GM10266 (cell line): ENCODE measurements at regions not wholly inside any gene's neighbourhood (a gene's known extent, or its start where the extent isn't known, plus 50 kb on each side); places are given as distances from the start of the nearest gene placed in this dataset.

Experiments
- DNase-seq: peaks from one replicate; pipeline ENCODE4 v3.0.0; 2012; ENCODE audit errors: extremely low spot score
- TF ChIP-seq, protein P1 (sequence below): IDR thresholded peaks from 2 replicates; pipeline ENCODE4 v1.5.1; 2012; ENCODE audit warnings: mild to moderate bottlenecking, low read depth; ENCODE audit not compliant: control insufficient read depth, insufficient read depth; ENCODE audit errors: missing control alignments

DNA sequence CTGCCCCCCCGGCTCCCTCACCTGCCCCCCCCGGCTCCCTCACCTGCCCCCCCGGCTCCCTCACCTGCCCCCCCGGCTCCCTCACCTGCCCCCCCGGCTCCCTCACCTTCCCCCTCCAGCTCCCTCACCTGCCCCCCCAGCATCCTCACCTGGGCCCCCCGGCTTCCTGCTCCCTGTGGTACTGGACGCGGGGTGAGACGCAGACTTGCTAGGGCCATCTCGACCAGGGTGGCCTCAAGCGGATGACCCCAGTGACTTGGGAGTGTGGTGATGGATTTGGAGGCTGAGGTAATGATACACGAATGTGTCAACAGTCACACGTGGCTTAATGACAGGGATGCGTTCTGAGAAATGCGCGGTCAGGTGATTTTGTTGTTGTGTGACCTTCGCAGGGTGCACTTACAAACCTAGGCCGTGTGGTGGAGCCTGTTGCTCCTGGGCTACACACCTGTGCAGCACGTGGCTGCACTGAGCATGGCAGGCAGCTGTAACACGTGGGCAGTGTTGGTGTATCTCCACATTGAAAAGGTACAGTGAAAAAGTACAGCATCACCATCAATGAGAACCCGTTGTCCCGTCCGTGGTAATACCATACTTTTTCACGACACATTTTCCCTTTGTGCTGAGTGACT lies 197.8 kb downstream of the TEX29 start:
- DNase-seq: no peak
- TF ChIP-seq, protein P1, sequence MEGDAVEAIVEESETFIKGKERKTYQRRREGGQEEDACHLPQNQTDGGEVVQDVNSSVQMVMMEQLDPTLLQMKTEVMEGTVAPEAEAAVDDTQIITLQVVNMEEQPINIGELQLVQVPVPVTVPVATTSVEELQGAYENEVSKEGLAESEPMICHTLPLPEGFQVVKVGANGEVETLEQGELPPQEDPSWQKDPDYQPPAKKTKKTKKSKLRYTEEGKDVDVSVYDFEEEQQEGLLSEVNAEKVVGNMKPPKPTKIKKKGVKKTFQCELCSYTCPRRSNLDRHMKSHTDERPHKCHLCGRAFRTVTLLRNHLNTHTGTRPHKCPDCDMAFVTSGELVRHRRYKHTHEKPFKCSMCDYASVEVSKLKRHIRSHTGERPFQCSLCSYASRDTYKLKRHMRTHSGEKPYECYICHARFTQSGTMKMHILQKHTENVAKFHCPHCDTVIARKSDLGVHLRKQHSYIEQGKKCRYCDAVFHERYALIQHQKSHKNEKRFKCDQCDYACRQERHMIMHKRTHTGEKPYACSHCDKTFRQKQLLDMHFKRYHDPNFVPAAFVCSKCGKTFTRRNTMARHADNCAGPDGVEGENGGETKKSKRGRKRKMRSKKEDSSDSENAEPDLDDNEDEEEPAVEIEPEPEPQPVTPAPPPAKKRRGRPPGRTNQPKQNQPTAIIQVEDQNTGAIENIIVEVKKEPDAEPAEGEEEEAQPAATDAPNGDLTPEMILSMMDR: no peak

DNA sequence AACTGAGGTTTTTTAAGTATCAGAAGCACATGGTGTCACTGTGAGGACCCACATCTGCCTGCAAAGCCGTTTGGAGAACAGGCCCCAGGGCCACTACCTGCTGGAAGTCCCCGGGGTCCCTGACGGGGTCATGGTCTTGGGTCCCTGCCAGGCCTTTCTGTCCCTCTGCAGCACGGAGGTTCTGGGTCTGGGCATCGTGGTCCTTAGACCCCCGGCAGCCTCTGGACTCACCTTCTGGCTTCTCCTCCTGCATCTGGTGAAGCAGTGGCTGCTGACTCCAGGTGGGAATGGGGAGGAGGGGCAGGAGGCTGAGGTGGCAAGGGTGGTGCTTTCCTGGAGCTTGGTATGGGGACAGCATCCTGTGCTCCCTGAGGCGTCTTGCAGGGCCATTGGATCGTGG lies 198.6 kb downstream of the TEX29 start:
- TF ChIP-seq, protein P1: no peak
- DNase-seq: no peak

DNA sequence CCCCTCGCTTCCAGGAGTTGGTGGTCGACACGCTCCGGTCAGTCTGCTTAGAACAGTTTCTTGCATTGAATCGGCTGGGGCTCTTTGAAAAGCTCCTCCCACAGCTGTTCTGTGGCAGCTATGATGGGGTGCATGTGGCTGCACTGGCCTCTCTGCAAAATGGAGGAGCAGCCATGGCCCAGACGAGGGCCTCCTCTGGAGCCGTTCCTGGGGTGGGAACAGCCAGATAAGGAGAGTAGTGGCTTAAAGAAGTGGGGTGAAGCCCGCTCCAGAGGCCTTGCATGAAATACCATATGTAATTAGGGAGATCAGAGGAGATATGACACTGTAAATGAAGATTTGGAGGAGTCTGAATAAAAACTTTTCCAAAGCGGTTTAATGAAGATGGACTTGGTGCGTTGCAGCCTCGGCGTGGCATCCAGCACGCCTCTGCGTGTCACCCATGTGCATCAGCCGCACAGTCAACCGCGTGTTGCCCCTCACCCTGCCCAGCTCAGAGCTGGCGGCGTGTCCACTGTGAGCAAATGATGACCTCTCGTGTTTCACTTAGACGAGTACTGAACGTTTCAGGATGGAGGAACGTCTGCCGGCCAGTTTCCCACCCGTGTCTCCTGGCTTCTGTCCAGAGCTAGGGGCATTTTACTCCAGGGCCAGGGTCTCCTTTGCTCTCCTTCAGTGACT lies 199.2 kb downstream of the TEX29 start:
- TF ChIP-seq, protein P1: no peak
- DNase-seq: no peak

DNA sequence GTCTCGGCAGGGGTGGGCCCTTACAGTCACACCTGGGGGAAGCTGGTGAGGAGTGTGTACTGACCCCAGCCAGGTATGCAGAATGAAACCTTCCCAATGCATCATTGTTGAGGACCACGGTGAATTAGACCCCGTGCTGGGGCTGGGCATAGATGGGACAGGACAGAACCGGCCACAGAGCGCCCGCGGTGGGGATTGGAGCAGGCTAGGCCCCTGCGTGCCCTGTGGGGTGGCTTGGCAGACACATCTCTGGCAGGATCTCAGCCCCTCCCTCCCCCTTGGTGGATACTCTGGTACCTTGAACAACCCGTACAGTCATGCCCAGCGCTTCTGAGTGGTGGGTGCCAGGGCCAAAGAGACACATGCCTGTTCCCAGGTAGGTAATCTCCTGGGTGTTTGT lies 200.6 kb downstream of the TEX29 start:
- TF ChIP-seq, protein P1: no peak
- no peak for DNase-seq

DNA sequence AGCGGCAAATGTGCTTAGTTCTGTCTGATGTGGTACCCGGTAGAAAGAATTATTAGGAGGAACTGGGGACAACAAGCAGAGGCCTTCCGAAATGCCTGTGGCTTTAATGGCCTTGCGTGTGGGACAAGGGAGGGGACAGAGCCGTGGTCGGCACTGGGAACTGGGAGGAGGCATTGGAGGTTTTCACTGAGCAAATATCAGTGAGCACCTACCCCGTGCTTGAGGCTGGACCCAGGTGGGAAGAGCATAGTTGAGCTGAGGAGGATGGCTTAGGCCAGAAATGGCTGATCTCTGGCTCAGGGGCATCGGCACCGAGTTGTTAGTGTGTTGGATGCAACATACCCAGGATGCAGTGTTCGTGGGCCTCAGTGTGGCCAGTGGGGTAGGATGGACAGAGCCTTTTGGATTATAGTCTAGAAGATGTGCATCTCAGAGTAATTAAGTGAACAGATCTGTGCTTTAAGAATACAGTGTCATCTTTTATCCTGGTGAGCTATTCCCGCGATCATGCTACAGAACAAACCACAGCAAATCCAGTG lies 201.3 kb downstream of the TEX29 start:
- TF ChIP-seq, protein P1: no peak
- DNase-seq: no peak

DNA sequence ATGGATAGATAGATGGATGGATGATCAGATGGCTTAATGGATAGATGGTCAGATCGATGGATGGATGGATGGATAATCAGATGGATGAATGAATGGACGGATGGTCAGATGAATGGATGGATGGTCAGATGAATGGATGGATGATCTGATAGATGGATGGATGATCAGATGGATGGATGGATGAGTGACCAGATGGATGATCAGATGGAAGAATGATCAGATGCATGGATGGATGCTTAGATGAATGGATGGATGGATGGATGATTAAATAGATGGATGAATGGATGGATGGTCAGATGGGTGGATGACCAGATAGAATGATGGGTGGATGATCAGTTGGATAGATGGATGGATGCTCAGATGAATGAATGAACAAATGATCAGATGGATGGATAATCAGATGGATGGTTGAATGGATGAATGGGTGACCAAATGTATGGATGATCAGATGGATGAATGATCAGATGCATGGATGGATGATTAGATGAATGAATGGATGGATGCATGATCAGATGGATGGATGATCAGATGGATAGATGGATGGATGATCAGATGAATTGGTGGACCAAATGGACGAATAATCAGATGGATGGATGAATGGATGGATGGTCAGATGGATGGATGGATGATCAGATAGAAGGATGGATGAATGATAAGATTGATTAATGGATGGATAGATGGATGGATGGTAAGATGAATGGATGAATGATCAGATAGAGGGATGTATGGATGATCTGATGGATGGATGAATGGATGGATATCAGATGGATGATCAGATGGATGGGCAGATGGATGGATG lies 205.1 kb downstream of the TEX29 start:
- DNase-seq: no peak
- TF ChIP-seq, protein P1: no peak
